LNCAP (cell line): ENCODE measurements at regions not wholly inside any gene's neighbourhood (a gene's known extent, or its start where the extent isn't known, plus 50 kb on each side); places are given as distances from the start of the nearest gene placed in this dataset.

Experiments used
- TF ChIP-seq, protein P1 (sequence below): fragments of 450-650 bp; IDR thresholded peaks from 2 replicates; pipeline ENCODE4 v1.5.1; 2017; ENCODE audit warnings: mild to moderate bottlenecking

- TF ChIP-seq, protein P1, sequence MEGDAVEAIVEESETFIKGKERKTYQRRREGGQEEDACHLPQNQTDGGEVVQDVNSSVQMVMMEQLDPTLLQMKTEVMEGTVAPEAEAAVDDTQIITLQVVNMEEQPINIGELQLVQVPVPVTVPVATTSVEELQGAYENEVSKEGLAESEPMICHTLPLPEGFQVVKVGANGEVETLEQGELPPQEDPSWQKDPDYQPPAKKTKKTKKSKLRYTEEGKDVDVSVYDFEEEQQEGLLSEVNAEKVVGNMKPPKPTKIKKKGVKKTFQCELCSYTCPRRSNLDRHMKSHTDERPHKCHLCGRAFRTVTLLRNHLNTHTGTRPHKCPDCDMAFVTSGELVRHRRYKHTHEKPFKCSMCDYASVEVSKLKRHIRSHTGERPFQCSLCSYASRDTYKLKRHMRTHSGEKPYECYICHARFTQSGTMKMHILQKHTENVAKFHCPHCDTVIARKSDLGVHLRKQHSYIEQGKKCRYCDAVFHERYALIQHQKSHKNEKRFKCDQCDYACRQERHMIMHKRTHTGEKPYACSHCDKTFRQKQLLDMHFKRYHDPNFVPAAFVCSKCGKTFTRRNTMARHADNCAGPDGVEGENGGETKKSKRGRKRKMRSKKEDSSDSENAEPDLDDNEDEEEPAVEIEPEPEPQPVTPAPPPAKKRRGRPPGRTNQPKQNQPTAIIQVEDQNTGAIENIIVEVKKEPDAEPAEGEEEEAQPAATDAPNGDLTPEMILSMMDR, result no peak
Measured at GRCh38 chr9:118189615-118190014, 485.4 kb downstream of the TLR4 start.

GRCh38 chr9:118192807-118193206 is 488.6 kb downstream of the TLR4 start:
- TF ChIP-seq, protein P1, result no peak

GRCh38 chr9:118209343-118209742 is 505.1 kb downstream of the TLR4 start:
- TF ChIP-seq, protein P1, result no peak

- TF ChIP-seq, protein P1, result no peak
Measured at GRCh38 chr9:118215549-118215948, 511.3 kb downstream of the TLR4 start.

GRCh38 chr9:118222375-118222774 is 518.2 kb downstream of the TLR4 start:
- TF ChIP-seq, protein P1, result no peak

GRCh38 chr9:118223111-118223510 is 518.9 kb downstream of the TLR4 start:
- TF ChIP-seq, protein P1, result no peak

DNA sequence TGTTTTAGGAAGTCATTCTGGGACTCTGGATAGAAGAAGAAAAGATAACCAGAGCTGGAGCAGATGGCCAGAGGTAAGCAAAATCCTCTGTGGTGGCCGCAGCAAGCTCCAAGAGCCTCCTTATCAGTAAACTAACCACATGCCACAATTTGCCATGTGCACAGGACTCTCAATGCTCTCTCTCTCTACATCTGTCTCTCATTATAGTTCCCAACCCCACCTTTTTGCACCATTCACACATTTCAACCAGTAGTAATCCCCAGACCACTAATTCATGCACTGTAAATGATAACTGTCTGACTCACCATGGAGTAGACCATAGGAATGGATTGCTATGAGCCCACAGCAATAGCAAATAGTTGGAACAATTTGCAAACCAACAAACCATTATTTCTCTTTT is 526.1 kb downstream of the TLR4 start:
- TF ChIP-seq, protein P1, result no peak

GRCh38 chr9:118236625-118237024 is 532.4 kb downstream of the TLR4 start:
- TF ChIP-seq, protein P1, result no peak
